Sigmoid colon (tissue), 4 donors: ENCODE measurements at regions not wholly inside any gene's neighbourhood (a gene's known extent, or its start where the extent isn't known, plus 50 kb on each side); places are given as distances from the start of the nearest gene placed in this dataset.
"Not testable (repeated sequence)": the region's sequence is repeated elsewhere in the genome, so short reads cannot be mapped to it uniquely, and the experiment has no call there.

Experiments
- CTCF ChIP-seq, 4 experiments: fragments of 450-650 bp in 3 of 4; fragments of 200-600 bp in 1 of 4; IDR thresholded peaks; one replicate each; pipeline ENCODE4 v1.5.1; 2016 to 2019; ENCODE audit warnings: antibody characterized with exemption in 4 of 4, mild to moderate bottlenecking in 3 of 4, moderate library complexity in 2 of 4
- POLR2A ChIP-seq, 2 donors: fragments of 450-650 bp; IDR thresholded peaks; one replicate each; pipeline ENCODE4 v1.6.1; 2016; ENCODE audit warnings: antibody characterized with exemption in 2 of 2, mild to moderate bottlenecking in 2 of 2, moderate library complexity in 2 of 2
- POLR2AphosphoS5 ChIP-seq, 4 donors: sonication (generic); formaldehyde crosslinking; IDR thresholded peaks; one replicate each; pipeline ENCODE4 v1.6.1; 2017; ENCODE audit warnings: antibody characterized with exemption in 4 of 4

- not testable (repeated sequence) for TF ChIP-seq CTCF, POLR2A, POLR2AphosphoS5 (IDR thresholded peaks at IDR 0.05)
Measured at GRCh38 chr1:56118676-56119075, 460.7 kb downstream of the PLPP3 start.
